SK-N-SH treated with all-trans-retinoic acid at 6 μM for 48 hours (cell line): ENCODE measurements at regions not wholly inside any gene's neighbourhood (a gene's known extent, or its start where the extent isn't known, plus 50 kb on each side); places are given as distances from the start of the nearest gene placed in this dataset.

Experiments
- CSRNP3 ChIP-seq: fragments of 250-450 bp; sonication (Bioruptor Pico); IDR thresholded peaks from 2 replicates; pipeline ENCODE4 v1.5.1; 2021; ENCODE audit warnings: mild to moderate bottlenecking, moderate library complexity
- GLIS3 ChIP-seq: fragments of 250-450 bp; sonication (Bioruptor Pico); IDR thresholded peaks from 2 replicates; pipeline ENCODE4 v1.5.0; 2020; ENCODE audit warnings: mild to moderate bottlenecking, moderate library complexity
- PATZ1 ChIP-seq: fragments of 250-450 bp; sonication (Bioruptor Pico); IDR thresholded peaks from 2 replicates; pipeline ENCODE4 v1.8.0; 2020; ENCODE audit warnings: mild to moderate bottlenecking, moderate library complexity, borderline replicate concordance
- RARB ChIP-seq: fragments of 250-450 bp; sonication (Bioruptor Pico); IDR thresholded peaks from 2 replicates; pipeline ENCODE4 v1.8.0; 2021; ENCODE audit warnings: mild to moderate bottlenecking, moderate library complexity

- TF ChIP-seq RARB (CRISPR knock-in tag) (no peak), PATZ1 (CRISPR knock-in tag) (no peak), GLIS3 (CRISPR knock-in tag) (no peak), CSRNP3 (CRISPR knock-in tag) (no peak)
Measured at GRCh38 chr13:23107665-23108064, 73.1 kb upstream of the SGCG start.
